ENCODE measurements at regions not wholly inside any gene's neighbourhood (a gene's known extent, or its start where the extent isn't known, plus 50 kb on each side); places are given as distances from the start of the nearest gene placed in this dataset.

DNA sequence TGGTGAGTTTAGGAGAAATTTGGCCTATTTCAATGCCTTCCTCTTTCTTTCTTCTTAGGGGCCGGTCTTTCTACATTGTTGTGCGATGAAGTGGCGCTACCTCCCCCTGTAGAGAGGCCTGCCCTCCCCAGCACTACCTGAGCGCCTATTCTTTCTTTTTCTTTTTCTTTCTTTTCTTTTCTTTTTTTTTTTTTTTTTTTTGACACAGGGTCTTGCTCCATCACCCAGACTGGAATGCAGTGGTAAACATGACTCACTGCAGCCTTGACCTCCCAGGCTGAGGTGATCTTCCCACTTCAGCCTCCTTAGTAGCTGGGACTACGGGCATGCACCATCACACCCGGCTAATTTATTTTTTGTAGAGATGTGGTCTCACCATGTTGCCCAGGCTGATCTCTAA lies 136.1 kb upstream of the MAX start (continued):
- TF ChIP-seq, protein P1, sequence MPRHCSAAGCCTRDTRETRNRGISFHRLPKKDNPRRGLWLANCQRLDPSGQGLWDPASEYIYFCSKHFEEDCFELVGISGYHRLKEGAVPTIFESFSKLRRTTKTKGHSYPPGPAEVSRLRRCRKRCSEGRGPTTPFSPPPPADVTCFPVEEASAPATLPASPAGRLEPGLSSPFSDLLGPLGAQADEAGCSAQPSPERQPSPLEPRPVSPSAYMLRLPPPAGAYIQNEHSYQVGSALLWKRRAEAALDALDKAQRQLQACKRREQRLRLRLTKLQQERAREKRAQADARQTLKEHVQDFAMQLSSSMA (CRISPR knock-in tag; IDR thresholded peaks at IDR 0.05), result no peak
- TF ChIP-seq ZNF20 (CRISPR knock-in tag; IDR thresholded peaks at IDR 0.05) (no peak), MTA1 (CRISPR knock-in tag; IDR thresholded peaks at IDR 0.05; ENCODE audit: borderline replicate concordance) (no peak), PPARG (CRISPR knock-in tag; conservative IDR thresholded peaks at IDR 0.05) (0 out of 2 replicates have a peak, but pooled peaks have one; percentile 39), BCL6 (CRISPR knock-in tag; IDR thresholded peaks at IDR 0.05) (peak; percentile 62; the same call in 1 of the 2 replicates), ZFP36L2 (CRISPR knock-in tag; IDR thresholded peaks at IDR 0.05) (no peak), EZH2 (conservative IDR thresholded peaks at IDR 0.05; ENCODE audit: low read depth, low read length) (no peak), SRSF1 (optimal IDR thresholded peaks at IDR 0.05; ENCODE audit: low read depth, low read length) (no peak), RFXAP (CRISPR knock-in tag; IDR thresholded peaks at IDR 0.05; ENCODE audit: borderline replicate concordance) (no peak), POLR2G (IDR thresholded peaks at IDR 0.05; ENCODE audit: low read depth, low read length) (no peak), STAG1 (CRISPR knock-in tag; IDR thresholded peaks at IDR 0.05) (no peak), TGIF2 (CRISPR knock-in tag; IDR thresholded peaks at IDR 0.05) (no peak), CC2D1A (CRISPR knock-in tag; IDR thresholded peaks at IDR 0.05) (no peak), MEIS2 (CRISPR knock-in tag; IDR thresholded peaks at IDR 0.05) (no peak), ZNF788 (CRISPR knock-in tag; IDR thresholded peaks at IDR 0.05; ENCODE audit: borderline replicate concordance) (no peak), ZNF839 (CRISPR knock-in tag; IDR thresholded peaks at IDR 0.05; ENCODE audit: borderline replicate concordance) (no peak), SSRP1 (CRISPR knock-in tag; IDR thresholded peaks at IDR 0.05) (no peak), TBX2 (CRISPR knock-in tag; IDR thresholded peaks at IDR 0.05; ENCODE audit: borderline replicate concordance) (no peak), ZNF746 (CRISPR knock-in tag; IDR thresholded peaks at IDR 0.05) (no peak), XRCC5 (optimal IDR thresholded peaks at IDR 0.05; ENCODE audit: low read length) (no peak), REXO4 (CRISPR knock-in tag; IDR thresholded peaks at IDR 0.05; ENCODE audit: borderline replicate concordance) (no peak), POLR2A (IDR thresholded peaks at IDR 0.05; ENCODE audit: insufficient read depth in 1 of 2, low read depth in 2 of 2, low read length in 2 of 2) (no peak), XBP1 (CRISPR knock-in tag; IDR thresholded peaks at IDR 0.05) (no peak), ZNF629 (CRISPR knock-in tag; conservative IDR thresholded peaks at IDR 0.05) (no peak), ZNF761 (CRISPR knock-in tag; conservative IDR thresholded peaks at IDR 0.05) (no peak), KLF16 (CRISPR knock-in tag; IDR thresholded peaks at IDR 0.05) (peak in 1 of 2 experiments; percentile 8; a peak in 1 of 4 replicates), SP5 (CRISPR knock-in tag; IDR thresholded peaks at IDR 0.05; ENCODE audit: borderline replicate concordance, low read depth) (no peak; the same call in 1 of the 2 replicates), SMAD3 (CRISPR knock-in tag; IDR thresholded peaks at IDR 0.05) (no peak), JUN (CRISPR knock-in tag; IDR thresholded peaks at IDR 0.05) (peak; percentile 48)
- TF ChIP-seq, protein P2, sequence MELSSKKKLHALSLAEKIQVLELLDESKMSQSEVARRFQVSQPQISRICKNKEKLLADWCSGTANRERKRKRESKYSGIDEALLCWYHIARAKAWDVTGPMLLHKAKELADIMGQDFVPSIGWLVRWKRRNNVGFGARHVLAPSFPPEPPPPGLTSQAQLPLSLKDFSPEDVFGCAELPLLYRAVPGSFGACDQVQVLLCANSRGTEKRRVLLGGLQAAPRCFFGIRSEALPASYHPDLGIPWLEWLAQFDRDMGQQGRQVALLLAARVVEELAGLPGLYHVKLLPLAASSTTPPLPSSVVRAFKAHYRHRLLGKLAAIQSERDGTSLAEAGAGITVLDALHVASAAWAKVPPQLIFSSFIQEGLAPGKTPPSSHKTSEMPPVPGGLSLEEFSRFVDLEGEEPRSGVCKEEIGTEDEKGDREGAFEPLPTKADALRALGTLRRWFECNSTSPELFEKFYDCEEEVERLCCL (CRISPR knock-in tag; IDR thresholded peaks at IDR 0.05; ENCODE audit: borderline replicate concordance), result no peak
- TF ChIP-seq, protein P3, sequence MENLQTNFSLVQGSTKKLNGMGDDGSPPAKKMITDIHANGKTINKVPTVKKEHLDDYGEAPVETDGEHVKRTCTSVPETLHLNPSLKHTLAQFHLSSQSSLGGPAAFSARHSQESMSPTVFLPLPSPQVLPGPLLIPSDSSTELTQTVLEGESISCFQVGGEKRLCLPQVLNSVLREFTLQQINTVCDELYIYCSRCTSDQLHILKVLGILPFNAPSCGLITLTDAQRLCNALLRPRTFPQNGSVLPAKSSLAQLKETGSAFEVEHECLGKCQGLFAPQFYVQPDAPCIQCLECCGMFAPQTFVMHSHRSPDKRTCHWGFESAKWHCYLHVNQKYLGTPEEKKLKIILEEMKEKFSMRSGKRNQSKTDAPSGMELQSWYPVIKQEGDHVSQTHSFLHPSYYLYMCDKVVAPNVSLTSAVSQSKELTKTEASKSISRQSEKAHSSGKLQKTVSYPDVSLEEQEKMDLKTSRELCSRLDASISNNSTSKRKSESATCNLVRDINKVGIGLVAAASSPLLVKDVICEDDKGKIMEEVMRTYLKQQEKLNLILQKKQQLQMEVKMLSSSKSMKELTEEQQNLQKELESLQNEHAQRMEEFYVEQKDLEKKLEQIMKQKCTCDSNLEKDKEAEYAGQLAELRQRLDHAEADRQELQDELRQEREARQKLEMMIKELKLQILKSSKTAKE (CRISPR knock-in tag; IDR thresholded peaks at IDR 0.05; ENCODE audit: borderline replicate concordance), result peak; percentile 25; the same call in 1 of the 2 replicates
